ENCODE measurements at regions not wholly inside any gene's neighbourhood (a gene's known extent, or its start where the extent isn't known, plus 50 kb on each side); places are given as distances from the start of the nearest gene placed in this dataset.

DNA sequence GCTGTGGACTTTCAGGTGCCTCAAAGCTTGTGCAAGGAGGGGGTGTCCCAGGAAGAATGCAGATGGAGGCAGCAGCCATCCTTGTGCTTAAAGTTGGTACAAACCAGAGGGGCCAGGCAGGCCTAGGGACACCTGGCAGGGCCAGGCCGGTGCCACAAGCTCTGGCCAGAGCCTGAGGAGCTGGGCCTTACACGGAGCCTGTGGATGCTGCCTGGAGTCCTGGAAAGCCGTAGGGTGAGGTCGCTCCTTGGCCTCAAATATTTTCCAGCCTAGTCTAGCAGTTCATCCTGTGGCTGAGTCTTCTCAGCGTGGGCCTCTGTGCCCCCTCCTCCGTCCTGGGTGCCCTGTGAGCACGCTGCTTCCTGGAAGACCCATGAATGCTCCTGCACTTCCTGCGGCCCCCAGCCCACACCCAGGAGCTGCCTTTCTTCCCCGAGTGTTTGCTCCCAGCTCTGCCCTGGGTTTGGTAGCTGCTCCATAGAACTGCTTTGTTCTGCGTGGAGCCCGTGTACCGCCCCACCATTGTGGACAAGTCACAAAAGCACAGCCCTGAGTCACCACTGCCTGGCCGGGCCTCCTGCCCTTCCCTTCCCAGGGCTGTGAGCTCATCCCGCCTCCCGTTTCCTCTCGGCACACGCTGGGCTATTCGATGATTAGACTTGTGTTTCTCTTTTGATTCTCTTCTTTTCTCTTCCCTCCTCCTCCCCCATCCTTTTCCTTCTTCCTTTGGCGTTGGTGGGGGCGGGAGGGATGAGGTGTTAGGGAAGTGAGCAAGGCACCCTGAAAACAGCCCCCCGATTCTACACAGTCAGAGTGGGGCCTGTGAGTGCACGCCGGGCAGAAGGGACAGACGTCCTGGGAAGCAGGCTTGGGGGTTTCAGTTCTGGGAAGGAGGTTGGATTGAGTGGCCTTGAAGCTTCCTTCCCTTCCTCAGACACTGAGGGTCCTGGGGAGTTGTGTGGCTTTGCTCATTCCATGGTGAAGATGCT is 73.2 kb upstream of the SHH start:
- ChIA-PET POLR2A (no interaction called here), CTCF (no interaction called here)

GRCh38 chr7:155884225-155885166 is 72.2 kb upstream of the SHH start:
- TF ChIP-seq FOXA1 (IDR thresholded peaks at IDR 0.05) = no peak
- TF ChIP-seq NFRKB (IDR thresholded peaks at IDR 0.05) = no peak
- no peak for TF ChIP-seq FOXM1 (IDR thresholded peaks at IDR 0.05; ENCODE audit: borderline replicate concordance)
- no peak for TF ChIP-seq CTBP1 (IDR thresholded peaks at IDR 0.05; ENCODE audit: borderline replicate concordance)
- TF ChIP-seq BHLHE40 (IDR thresholded peaks at IDR 0.05; ENCODE audit: borderline replicate concordance) = no peak
- TF ChIP-seq L3MBTL2 (conservative IDR thresholded peaks at IDR 0.05) = no peak
- TF ChIP-seq LEF1 (IDR thresholded peaks at IDR 0.05; ENCODE audit: borderline replicate concordance) = no peak
- no peak for TF ChIP-seq SP1 (IDR thresholded peaks at IDR 0.05)
- ChIA-PET CTCF (no interaction called here), POLR2A (no interaction called here)
- DNase-seq (ENCODE audit: extremely low spot score) = no peak

More for the DNA sequence above, 73.2 kb upstream of the SHH start:
- no peak for DNase-seq (ENCODE audit: extremely low spot score)
- TF ChIP-seq FOXM1 (IDR thresholded peaks at IDR 0.05; ENCODE audit: borderline replicate concordance) (no peak), SUZ12 (IDR thresholded peaks at IDR 0.05) (no peak), BHLHE40 (IDR thresholded peaks at IDR 0.05; ENCODE audit: borderline replicate concordance) (no peak), CTBP1 (IDR thresholded peaks at IDR 0.05; ENCODE audit: borderline replicate concordance) (no peak), ZNF384 (IDR thresholded peaks at IDR 0.05) (no peak), ARNT (IDR thresholded peaks at IDR 0.05) (no peak), FOXA1 (IDR thresholded peaks at IDR 0.05) (no peak), L3MBTL2 (conservative IDR thresholded peaks at IDR 0.05) (no peak), LEF1 (IDR thresholded peaks at IDR 0.05; ENCODE audit: borderline replicate concordance) (no peak), HDGF (IDR thresholded peaks at IDR 0.05; ENCODE audit: borderline replicate concordance) (no peak)
- TF ChIP-seq, protein P1, sequence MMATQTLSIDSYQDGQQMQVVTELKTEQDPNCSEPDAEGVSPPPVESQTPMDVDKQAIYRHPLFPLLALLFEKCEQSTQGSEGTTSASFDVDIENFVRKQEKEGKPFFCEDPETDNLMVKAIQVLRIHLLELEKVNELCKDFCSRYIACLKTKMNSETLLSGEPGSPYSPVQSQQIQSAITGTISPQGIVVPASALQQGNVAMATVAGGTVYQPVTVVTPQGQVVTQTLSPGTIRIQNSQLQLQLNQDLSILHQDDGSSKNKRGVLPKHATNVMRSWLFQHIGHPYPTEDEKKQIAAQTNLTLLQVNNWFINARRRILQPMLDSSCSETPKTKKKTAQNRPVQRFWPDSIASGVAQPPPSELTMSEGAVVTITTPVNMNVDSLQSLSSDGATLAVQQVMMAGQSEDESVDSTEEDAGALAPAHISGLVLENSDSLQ (IDR thresholded peaks at IDR 0.05) = no peak

DNA sequence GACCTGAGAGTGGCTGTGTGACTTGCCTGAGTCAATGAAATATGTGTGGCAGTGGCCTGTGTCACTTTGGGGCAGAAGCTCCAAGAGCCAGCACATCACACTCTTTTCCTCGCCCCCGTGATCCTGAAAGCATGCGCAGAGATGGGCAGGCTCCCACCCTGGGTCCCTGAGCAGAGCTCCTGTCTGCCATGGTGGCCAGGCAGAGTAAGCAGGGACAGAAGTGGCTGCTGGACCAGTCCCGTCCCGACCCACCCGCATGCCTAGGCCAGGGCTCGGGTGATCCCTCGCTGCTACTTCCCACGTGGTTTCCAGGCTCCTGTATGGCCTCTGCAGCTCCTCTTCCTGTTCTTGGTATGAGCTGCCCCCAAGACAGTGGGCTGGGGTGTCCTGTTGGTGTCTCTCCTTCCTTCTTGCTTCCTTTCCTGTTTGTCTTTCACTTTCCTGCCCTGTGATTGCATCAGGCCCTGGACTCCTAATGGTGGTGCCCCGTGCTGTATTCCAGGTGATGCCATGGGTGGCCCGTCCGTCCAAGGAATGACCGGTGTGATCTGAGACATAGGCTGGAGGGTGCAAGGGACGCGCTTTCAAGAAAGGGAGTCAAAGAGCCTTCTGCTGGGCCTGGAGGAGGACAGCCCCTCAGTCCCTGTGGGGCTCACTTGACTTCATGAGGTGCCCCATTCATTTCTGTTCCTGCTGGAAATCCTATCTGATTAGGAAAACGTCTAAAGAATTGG is 71.4 kb upstream of the SHH start:
- ChIA-PET CTCF (no interaction called here), POLR2A (no interaction called here)
- no peak for TF ChIP-seq HDGF (IDR thresholded peaks at IDR 0.05; ENCODE audit: borderline replicate concordance)
- no peak for DNase-seq (ENCODE audit: extremely low spot score)

- CTCF ChIA-PET = no interaction called here
- POLR2A ChIA-PET = no interaction called here
- DNase-seq (ENCODE audit: extremely low spot score) = no peak
- TF ChIP-seq FOXM1 (IDR thresholded peaks at IDR 0.05; ENCODE audit: borderline replicate concordance) (no peak), ELF4 (IDR thresholded peaks at IDR 0.05) (no peak), CTBP1 (IDR thresholded peaks at IDR 0.05; ENCODE audit: borderline replicate concordance) (no peak), L3MBTL2 (conservative IDR thresholded peaks at IDR 0.05) (no peak), FOXK2 (IDR thresholded peaks at IDR 0.05) (no peak), NFRKB (IDR thresholded peaks at IDR 0.05) (no peak), SP1 (IDR thresholded peaks at IDR 0.05) (no peak), TARDBP (IDR thresholded peaks at IDR 0.05) (no peak), SUZ12 (IDR thresholded peaks at IDR 0.05) (no peak), HDGF (IDR thresholded peaks at IDR 0.05; ENCODE audit: borderline replicate concordance) (no peak), ZNF384 (IDR thresholded peaks at IDR 0.05) (no peak), ARNT (IDR thresholded peaks at IDR 0.05) (no peak), FOXA1 (IDR thresholded peaks at IDR 0.05) (no peak), LEF1 (IDR thresholded peaks at IDR 0.05; ENCODE audit: borderline replicate concordance) (no peak), BHLHE40 (IDR thresholded peaks at IDR 0.05; ENCODE audit: borderline replicate concordance) (no peak)
- TF ChIP-seq, protein P1 (IDR thresholded peaks at IDR 0.05) = no peak
These were observed 70.3 kb upstream of the SHH start for GRCh38 chr7:155882596-155882995.

DNA sequence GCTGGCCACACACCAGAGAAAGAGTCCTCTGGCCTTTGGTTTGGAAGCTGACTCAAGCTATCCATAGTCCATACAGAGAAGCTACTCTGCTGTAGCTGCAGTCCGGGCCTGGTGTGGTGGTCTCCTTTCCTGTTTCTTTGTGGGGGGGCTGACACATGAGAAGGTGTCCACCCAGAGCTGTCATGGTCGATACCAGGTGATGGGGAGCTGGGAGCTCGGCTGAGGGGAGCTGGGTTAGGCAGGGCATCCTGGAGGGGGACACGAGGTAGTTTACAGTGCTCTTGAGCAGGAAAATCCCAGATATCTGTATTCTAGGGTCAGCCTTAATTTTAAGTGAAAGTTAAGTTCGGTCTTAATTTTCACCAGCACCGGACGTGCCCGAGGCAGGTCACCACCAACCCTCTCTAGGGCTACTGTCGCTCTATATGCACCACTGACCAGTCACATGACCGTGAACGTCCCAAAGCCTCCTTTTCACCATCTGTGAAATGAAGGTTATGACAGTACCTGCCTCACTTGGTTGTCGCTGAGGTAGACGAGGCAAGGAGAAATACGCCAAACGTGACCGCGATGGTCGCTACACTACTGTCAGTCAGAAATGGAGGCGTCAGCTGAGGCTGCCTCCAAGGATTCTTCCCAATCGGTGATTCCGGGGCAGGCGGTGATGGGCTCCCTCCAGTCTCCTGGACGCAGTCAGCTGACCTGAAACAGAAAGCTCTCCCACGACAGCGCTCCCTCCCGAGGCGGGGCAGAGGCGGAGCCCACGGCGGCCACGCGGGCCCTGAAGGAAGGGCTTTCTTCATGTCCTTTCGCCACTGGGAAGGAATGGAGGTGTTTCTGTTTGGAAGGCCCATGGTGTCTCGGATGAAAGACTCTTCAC is 69.4 kb upstream of the SHH start:
- CTCF ChIA-PET = no interaction called here
- POLR2A ChIA-PET = no interaction called here
- TF ChIP-seq NFRKB (IDR thresholded peaks at IDR 0.05) = no peak
- no peak for TF ChIP-seq SP1 (IDR thresholded peaks at IDR 0.05)
- TF ChIP-seq L3MBTL2 (conservative IDR thresholded peaks at IDR 0.05) = no peak
- no peak for TF ChIP-seq HDGF (IDR thresholded peaks at IDR 0.05; ENCODE audit: borderline replicate concordance)
- TF ChIP-seq LEF1 (IDR thresholded peaks at IDR 0.05; ENCODE audit: borderline replicate concordance) = no peak
- TF ChIP-seq FOXM1 (IDR thresholded peaks at IDR 0.05; ENCODE audit: borderline replicate concordance) = no peak
- TF ChIP-seq BHLHE40 (IDR thresholded peaks at IDR 0.05; ENCODE audit: borderline replicate concordance) = no peak
- TF ChIP-seq, protein P1 (IDR thresholded peaks at IDR 0.05) = no peak
- no peak for TF ChIP-seq CTBP1 (IDR thresholded peaks at IDR 0.05; ENCODE audit: borderline replicate concordance)
- no peak for TF ChIP-seq ARNT (IDR thresholded peaks at IDR 0.05)
- TF ChIP-seq TARDBP (IDR thresholded peaks at IDR 0.05) = no peak
- DNase-seq (ENCODE audit: extremely low spot score) = no peak
